K562 (cell line): ENCODE measurements at regions not wholly inside any gene's neighbourhood (a gene's known extent, or its start where the extent isn't known, plus 50 kb on each side); places are given as distances from the start of the nearest gene placed in this dataset.

Experiments used
- ATAC-seq: fragments of 200-7000 bp; cut with Tn5 transposase; 3 replicates; pipeline ENCODE4 v1.9.1; 2020; ENCODE audit warnings: moderate library complexity
- BruUV-seq: library from RNA; stranded (reverse); fragments of 400-500 nt; replicated peaks from 2 replicates; lab custom pipeline; 2021; lab: Mats Ljungman, UMichigan
- CTCF ChIA-PET: fragments of 300-600 bp; formaldehyde crosslinking; extraction: SDS; loops from one replicate; lab custom pipeline; 2021; ENCODE audit warnings: low intra/inter-chr PET ratio; lab: Yijun Ruan, JAX
- POLR2A ChIA-PET: fragments of 300-600, 350-650 bp; sonication (Branson Sonifier 250); formaldehyde crosslinking; extraction: SDS; loops from one replicate; lab custom pipeline; 2021; ENCODE audit warnings: antibody characterized with exemption, inconsistent platforms; lab: Yijun Ruan, JAX
- DNase-seq, 4 experiments: peaks; one replicate each; pipeline versions ENCODE4 v3.0.0 to v3.0.0-alpha.2; 2011 to 2018; ENCODE audit warnings: low spot score in 3 of 4, mixed read lengths in 3 of 4; ENCODE audit errors: extremely low read depth in 1 of 4
- FAIRE-seq: peaks from 2 replicates; lab custom pipeline; 2011; peaks lifted over from hg19 to GRCh38; lab: Jason Lieb, UNC
- H2AFZ ChIP-seq: 2 replicates; pipeline ENCODE4 v1.6.0; 2011; ENCODE audit warnings: low read depth, low read length, control low read depth, inconsistent platforms
- H3K27ac ChIP-seq: fragments of 200-600 bp; 3 replicates; pipeline ENCODE4 v1.8.0; 2011; ENCODE audit warnings: low read depth, mild to moderate bottlenecking, control low read depth, inconsistent platforms, low read length, moderate library complexity, mixed read lengths; ENCODE audit errors: extremely low read depth
- H3K27me3 ChIP-seq, 2 experiments: fragments of 300-600 bp in 1 of 2; 2 replicates in 1 of 2; 3 replicates in 1 of 2; pipeline versions ENCODE4 v1.6.0 to v1.8.0; 2011; ENCODE audit warnings: inconsistent platforms in 2 of 2, low read length in 2 of 2, mild to moderate bottlenecking in 1 of 2, mixed read lengths in 1 of 2, moderate library complexity in 1 of 2; ENCODE audit not compliant: control insufficient read depth in 2 of 2, insufficient read depth in 2 of 2
- H3K36me3 ChIP-seq: fragments of 300-600 bp; 3 replicates; pipeline ENCODE4 v1.8.0; 2011; ENCODE audit warnings: mild to moderate bottlenecking, low read length, inconsistent platforms; ENCODE audit not compliant: control insufficient read depth, insufficient read depth
- H3K4me1 ChIP-seq, 2 experiments: fragments of 200-600 bp in 1 of 2; replicated peaks in 1 of 2; 2 replicates in 1 of 2; 3 replicates in 1 of 2; pipeline versions ENCODE4 v1.5.1 to v1.8.0; 2011; ENCODE audit warnings: inconsistent platforms in 2 of 2, low read length in 2 of 2, mild to moderate bottlenecking in 1 of 2, mixed read lengths in 1 of 2, moderate library complexity in 1 of 2; ENCODE audit not compliant: control insufficient read depth in 2 of 2, insufficient read depth in 2 of 2
- H3K4me2 ChIP-seq: 2 replicates; pipeline ENCODE4 v1.6.1; 2011; ENCODE audit warnings: low read length, control low read depth, inconsistent platforms, mixed read lengths; ENCODE audit not compliant: insufficient read depth
- H3K4me3 ChIP-seq: fragments of 200-600 bp; sonication (generic), shearing (Covaris generic); 2 replicates; pipeline ENCODE4 v1.5.1; 2016; ENCODE audit warnings: control low read depth, inconsistent platforms
- H3K79me2 ChIP-seq: fragments of 200-600 bp; 3 replicates; pipeline ENCODE4 v1.8.0; 2011; ENCODE audit warnings: low read length, inconsistent platforms; ENCODE audit not compliant: control insufficient read depth, insufficient read depth
- H3K9ac ChIP-seq, 2 experiments: 2 replicates each; pipeline versions ENCODE4 v1.6.0 to v1.6.1; 2011; ENCODE audit warnings: low read depth in 2 of 2, low read length in 2 of 2, control low read depth in 1 of 2, inconsistent platforms in 1 of 2, mild to moderate bottlenecking in 1 of 2, mixed read lengths in 1 of 2; ENCODE audit not compliant: insufficient read depth in 1 of 2
- H3K9me1 ChIP-seq: one replicate; pipeline ENCODE4 v1.6.0; 2011; ENCODE audit warnings: inconsistent platforms, mild to moderate bottlenecking, low read length, moderate library complexity; ENCODE audit not compliant: control insufficient read depth, insufficient read depth
- H3K9me3 ChIP-seq: replicated peaks from 2 replicates; pipeline ENCODE4 v1.5.1; 2011; ENCODE audit warnings: low read depth, low read length, inconsistent platforms; ENCODE audit not compliant: control insufficient read depth, insufficient read depth
- H4K20me1 ChIP-seq: replicated peaks from 2 replicates; pipeline ENCODE4 v1.6.1; 2011; ENCODE audit warnings: low read length, inconsistent platforms, mixed read lengths; ENCODE audit not compliant: control insufficient read depth, insufficient read depth
- ADNP ChIP-seq: fragments of 200-800 bp; sonication (Bioruptor generic); IDR thresholded peaks from 2 replicates; pipeline ENCODE4 v1.6.1; 2016; ENCODE audit warnings: missing genetic modification characterization, missing compliant biosample characterization
- CXXC5 ChIP-seq: fragments of 250-450 bp; sonication (Bioruptor Pico); IDR thresholded peaks from 2 replicates; pipeline ENCODE4 v1.8.0; 2022; ENCODE audit warnings: inconsistent platforms, mild to moderate bottlenecking, moderate library complexity
- DLX4 ChIP-seq: fragments of 250-450 bp; sonication (Bioruptor Pico); IDR thresholded peaks from 2 replicates; pipeline ENCODE4 v1.6.1; 2021; ENCODE audit warnings: mild to moderate bottlenecking
- HNRNPL ChIP-seq: fragments of 200-400 bp; formaldehyde crosslinking; IDR thresholded peaks from 2 replicates; pipeline ENCODE4 v1.6.1; 2017; ENCODE audit warnings: low read depth, mild to moderate bottlenecking, low read length
- KLF10 ChIP-seq: fragments of 250-450 bp; sonication (Bioruptor Pico); IDR thresholded peaks from 2 replicates; pipeline ENCODE4 v1.6.1; 2021; ENCODE audit warnings: matching md5 sums
- KLF16 ChIP-seq: IDR thresholded peaks from 2 replicates; pipeline ENCODE4 v1.6.1; 2016; ENCODE audit warnings: antibody characterized with exemption
- NFRKB ChIP-seq: fragments of 450-650 bp; IDR thresholded peaks from 2 replicates; pipeline ENCODE4 v1.6.1; 2016; ENCODE audit warnings: low read depth
- POLR2AphosphoS5 ChIP-seq: IDR thresholded peaks from 2 replicates; pipeline ENCODE4 v1.6.1; 2011; ENCODE audit warnings: mild to moderate bottlenecking, low read depth, low read length, moderate library complexity; ENCODE audit not compliant: control insufficient read depth, insufficient read depth
- RBM39 ChIP-seq: fragments of 200-400 bp; formaldehyde crosslinking; optimal IDR thresholded peaks from 2 replicates; pipeline ENCODE3; 2018; ENCODE audit warnings: low read depth, low read length
- RFX1 ChIP-seq: fragments of 450-650 bp; IDR thresholded peaks from 2 replicates; pipeline ENCODE4 v1.6.1; 2016; ENCODE audit warnings: mild to moderate bottlenecking, moderate library complexity
- ZC3H11A ChIP-seq: IDR thresholded peaks from 2 replicates; pipeline ENCODE4 v1.6.1; 2012; ENCODE audit warnings: low read depth, low read length, improper control_type of control experiment
- ZNF584 ChIP-seq: fragments of 200-800 bp; sonication (Bioruptor generic); IDR thresholded peaks from 2 replicates; pipeline ENCODE4 v1.6.1; 2016; ENCODE audit warnings: low read depth, mild to moderate bottlenecking, missing genetic modification characterization, missing compliant biosample characterization
- WGBS: fragments of 100-300 bp; shearing (Covaris generic); methylation state at CpG from one replicate; pipeline ENCODE4 v1.1.6; 2016; ENCODE audit warnings: low coverage, mixed read lengths; ENCODE audit not compliant: insufficient coverage; ENCODE audit errors: missing lambda C conversion rate; 5-methylcytosine and 5-hydroxymethylcytosine counted together
- in situ Hi-C: fragments of 300-500 bp; cut with MboI; formaldehyde crosslinking; loops from 4 replicates; pipeline ENCODE4 v1.15.0; 2018; ENCODE audit warnings: inconsistent platforms, mixed read lengths
- intact Hi-C: fragments of 100-400 bp; cut with micrococcal nuclease; formaldehyde crosslinking; loops from 2 replicates; pipeline ENCODE4 v1.14.2; 2022
- TF ChIP-seq, protein P1 (sequence below), 2 experiments: fragments of 450-650 bp; IDR thresholded peaks; 2 replicates each; pipeline ENCODE4 v1.6.1; 2016; ENCODE audit warnings: mild to moderate bottlenecking in 2 of 2, borderline replicate concordance in 1 of 2, low read depth in 1 of 2, moderate library complexity in 1 of 2
- TF ChIP-seq, protein P2 (sequence below): fragments of 250-450 bp; sonication (Bioruptor Pico); IDR thresholded peaks from 2 replicates; pipeline ENCODE4 v1.4.0; 2020; ENCODE audit warnings: mild to moderate bottlenecking

DNA sequence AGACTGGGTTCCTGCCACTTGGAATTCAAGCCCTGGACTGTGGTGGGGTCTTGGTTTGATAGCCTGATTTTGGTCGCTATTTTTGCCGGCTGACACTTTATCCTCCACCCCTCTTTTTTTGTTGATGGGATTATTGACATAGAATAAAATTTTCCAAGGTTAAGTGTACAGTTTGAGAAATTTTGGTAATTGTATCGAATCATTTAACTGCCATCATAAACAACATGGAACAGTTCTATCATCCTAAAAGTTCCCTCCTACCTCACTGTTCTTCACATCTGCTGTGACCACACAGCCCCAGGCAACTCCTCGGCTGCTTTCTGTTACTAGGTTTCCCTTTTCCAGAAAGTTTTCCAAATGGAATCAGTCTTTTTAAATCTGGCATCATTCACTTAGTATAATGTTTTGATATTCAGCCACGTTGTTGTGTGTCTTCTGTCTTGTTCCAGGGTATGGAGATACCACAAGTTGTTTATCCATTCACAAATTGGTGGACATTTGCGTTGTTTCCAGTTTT, 50.6 kb upstream of the STEAP1B start:
- no peak for ATAC-seq
- Histone ChIP-seq H4K20me1 (no peaks in the 10 kb centered on the region), H3K79me2 (no peaks in the 10 kb centered on the region; the same call in 2 of the 3 replicates), H3K27ac (no peak overlapping the region), H3K4me1 (peaks cover 0 to 8% of the 10 kb centered on the region in 2 experiments; a peak in 1 of 5 replicates), H3K36me3 (no peaks in the 10 kb centered on the region), H3K27me3 (no peaks in the 10 kb centered on the region), H3K9me1 (peaks cover 3% of the 10 kb centered on the region), H2AFZ (no peak overlapping the region), H3K9me3 (no peaks in the 10 kb centered on the region), H3K9ac (no peak overlapping the region), H3K4me3 (no peak overlapping the region), H3K4me2 (no peak overlapping the region)
- TF ChIP-seq CXXC5 (no peak), ZNF584 (CRISPR knock-in tag) (no peak), RBM39 (no peak), POLR2AphosphoS5 (no peak), ADNP (tag) (no peak), NFRKB (no peak), KLF16 (no peak), ZC3H11A (no peak), KLF10 (CRISPR knock-in tag) (no peak), HNRNPL (no peak), DLX4 (CRISPR knock-in tag) (no peak), RFX1 (no peak)
- TF ChIP-seq, protein P1, sequence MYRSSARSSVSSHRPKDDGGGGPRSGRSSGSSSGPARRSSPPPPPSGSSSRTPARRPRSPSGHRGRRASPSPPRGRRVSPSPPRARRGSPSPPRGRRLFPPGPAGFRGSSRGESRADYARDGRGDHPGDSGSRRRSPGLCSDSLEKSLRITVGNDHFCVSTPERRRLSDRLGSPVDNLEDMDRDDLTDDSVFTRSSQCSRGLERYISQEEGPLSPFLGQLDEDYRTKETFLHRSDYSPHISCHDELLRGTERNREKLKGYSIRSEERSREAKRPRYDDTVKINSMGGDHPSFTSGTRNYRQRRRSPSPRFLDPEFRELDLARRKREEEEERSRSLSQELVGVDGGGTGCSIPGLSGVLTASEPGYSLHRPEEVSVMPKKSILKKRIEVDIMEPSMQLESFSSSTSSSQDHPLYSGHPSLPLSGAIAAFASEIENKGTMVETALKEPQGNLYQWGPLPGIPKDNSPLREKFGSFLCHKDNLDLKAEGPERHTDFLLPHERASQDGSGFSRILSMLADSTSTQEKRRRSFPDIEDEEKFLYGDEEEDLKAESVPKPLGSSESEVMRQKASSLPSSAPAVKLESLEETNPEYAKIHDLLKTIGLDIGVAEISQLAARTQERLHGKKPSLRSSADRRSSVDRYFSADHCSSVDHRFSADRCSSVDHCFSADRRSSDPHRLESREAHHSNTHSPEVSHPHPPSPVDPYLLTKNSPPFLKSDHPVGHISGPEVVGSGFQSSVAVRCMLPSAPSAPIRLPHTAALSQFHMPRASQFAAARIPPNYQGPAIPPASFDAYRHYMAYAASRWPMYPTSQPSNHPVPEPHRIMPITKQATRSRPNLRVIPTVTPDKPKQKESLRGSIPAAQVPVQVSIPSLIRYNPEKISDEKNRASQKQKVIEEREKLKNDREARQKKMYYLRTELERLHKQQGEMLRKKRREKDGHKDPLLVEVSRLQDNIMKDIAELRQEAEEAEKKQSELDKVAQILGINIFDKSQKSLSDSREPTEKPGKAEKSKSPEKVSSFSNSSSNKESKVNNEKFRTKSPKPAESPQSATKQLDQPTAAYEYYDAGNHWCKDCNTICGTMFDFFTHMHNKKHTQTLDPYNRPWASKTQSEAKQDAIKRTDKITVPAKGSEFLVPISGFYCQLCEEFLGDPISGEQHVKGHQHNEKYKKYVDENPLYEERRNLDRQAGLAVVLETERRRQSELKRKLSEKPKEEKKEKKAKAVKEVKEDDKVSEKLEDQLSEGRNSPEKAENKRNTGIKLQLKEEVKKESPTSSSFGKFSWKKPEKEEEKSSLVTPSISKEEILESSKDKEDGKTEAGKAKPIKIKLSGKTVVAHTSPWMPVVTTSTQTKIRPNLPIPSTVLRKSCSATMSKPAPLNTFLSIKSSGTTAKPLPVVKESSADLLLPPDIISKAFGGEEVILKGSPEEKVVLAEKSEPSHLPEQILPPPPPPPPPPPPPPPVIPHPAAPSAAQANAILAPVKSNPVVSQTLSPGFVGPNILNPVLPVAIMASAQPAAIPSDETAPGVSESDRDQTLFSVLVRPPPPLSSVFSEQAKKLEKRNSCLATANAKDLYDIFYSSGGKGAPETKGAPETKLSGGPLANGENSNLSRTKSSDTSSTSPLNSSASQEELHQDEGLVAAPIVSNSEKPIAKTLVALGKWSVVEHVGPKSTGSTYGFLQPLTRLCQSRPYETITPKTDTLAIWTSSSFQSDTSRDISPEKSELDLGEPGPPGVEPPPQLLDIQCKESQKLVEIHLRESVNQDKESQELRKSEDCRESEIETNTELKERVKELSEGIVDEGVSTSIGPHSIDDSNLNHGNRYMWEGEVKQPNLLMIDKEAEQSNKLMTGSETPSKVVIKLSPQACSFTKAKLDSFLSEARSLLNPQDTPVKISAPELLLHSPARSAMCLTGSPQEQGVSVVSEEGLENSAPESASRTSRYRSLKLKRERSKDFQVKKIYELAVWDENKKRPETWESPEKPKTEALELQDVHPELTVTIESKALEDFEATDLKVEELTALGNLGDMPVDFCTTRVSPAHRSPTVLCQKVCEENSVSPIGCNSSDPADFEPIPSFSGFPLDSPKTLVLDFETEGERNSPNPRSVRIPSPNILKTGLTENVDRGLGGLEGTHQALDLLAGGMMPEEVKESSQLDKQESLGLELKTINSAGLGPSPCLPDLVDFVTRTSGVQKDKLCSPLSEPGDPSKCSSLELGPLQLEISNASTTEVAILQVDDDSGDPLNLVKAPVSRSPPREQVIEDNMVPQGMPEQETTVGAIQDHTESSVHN (IDR thresholded peaks at IDR 0.05; ENCODE audit: borderline replicate concordance in 1 of 2, low read depth in 1 of 2): no peak
- TF ChIP-seq, protein P2, sequence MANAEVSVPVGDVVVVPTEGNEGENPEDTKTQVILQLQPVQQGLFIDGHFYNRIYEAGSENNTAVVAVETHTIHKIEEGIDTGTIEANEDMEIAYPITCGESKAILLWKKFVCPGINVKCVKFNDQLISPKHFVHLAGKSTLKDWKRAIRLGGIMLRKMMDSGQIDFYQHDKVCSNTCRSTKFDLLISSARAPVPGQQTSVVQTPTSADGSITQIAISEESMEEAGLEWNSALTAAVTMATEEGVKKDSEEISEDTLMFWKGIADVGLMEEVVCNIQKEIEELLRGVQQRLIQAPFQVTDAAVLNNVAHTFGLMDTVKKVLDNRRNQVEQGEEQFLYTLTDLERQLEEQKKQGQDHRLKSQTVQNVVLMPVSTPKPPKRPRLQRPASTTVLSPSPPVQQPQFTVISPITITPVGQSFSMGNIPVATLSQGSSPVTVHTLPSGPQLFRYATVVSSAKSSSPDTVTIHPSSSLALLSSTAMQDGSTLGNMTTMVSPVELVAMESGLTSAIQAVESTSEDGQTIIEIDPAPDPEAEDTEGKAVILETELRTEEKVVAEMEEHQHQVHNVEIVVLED: no peak
- no peak for DNase-seq
- 48% methylated on average over 6 of the region's 6 CpGs for WGBS
- BruUV-seq: no TSS peak
- ChIA-PET POLR2A (no interaction called here), CTCF (interaction anchor here (1.4 kb wide), 1 partner anchor 10 kb away, joined by 3 read pairs; no protein-coding TSS in a partner anchor)
- FAIRE-seq: no peak
- in situ Hi-C loops (no loop called here), intact Hi-C loops (no loop called here)
